HAP-1 (cell line): ENCODE measurements at regions not wholly inside any gene's neighbourhood (a gene's known extent, or its start where the extent isn't known, plus 50 kb on each side); places are given as distances from the start of the nearest gene placed in this dataset.

ENCODE experiments used
- DNase-seq, 2 experiments: peaks; one replicate each; pipeline ENCODE4 v3.0.0-alpha.2; 2016 to 2020; ENCODE audit warnings: low spot score in 2 of 2
- H3K27me3 ChIP-seq: fragments of 250-450 bp; sonication (Bioruptor Pico); 2 replicates; pipeline ENCODE4 v1.5.1; 2020; ENCODE audit warnings: low read depth, mild to moderate bottlenecking, moderate library complexity
- H3K36me3 ChIP-seq: fragments of 250-450 bp; sonication (Bioruptor Pico); replicated peaks from 2 replicates; pipeline ENCODE4 v1.5.1; 2020; ENCODE audit warnings: mild to moderate bottlenecking
- H3K4me1 ChIP-seq: fragments of 250-450 bp; sonication (Bioruptor Pico); 2 replicates; pipeline ENCODE4 v1.5.1; 2020; ENCODE audit warnings: mild to moderate bottlenecking
- H3K4me3 ChIP-seq: fragments of 250-450 bp; sonication (Bioruptor Pico); 2 replicates; pipeline ENCODE4 v1.5.1; 2020; ENCODE audit warnings: mild to moderate bottlenecking, moderate library complexity
- H3K9me3 ChIP-seq: fragments of 250-450 bp; sonication (Bioruptor Pico); 2 replicates; pipeline ENCODE4 v1.5.1; 2020; ENCODE audit warnings: mild to moderate bottlenecking, moderate library complexity
- in situ Hi-C: fragments of 300-500 bp; cut with MboI; formaldehyde crosslinking; loops from 3 replicates; pipeline ENCODE4 v1.14.3; 2020; ENCODE audit warnings: low sequenced_read_pairs, inconsistent platforms, mixed read lengths

- Histone ChIP-seq H3K27me3 (peaks cover 3% of the 10 kb centered on the region; the same call in 1 of the 2 replicates), H3K4me3 (no peak overlapping the region), H3K4me1 (peaks cover 4% of the 10 kb centered on the region; the same call in 1 of the 2 replicates), H3K9me3 (no peaks in the 10 kb centered on the region), H3K36me3 (no peaks in the 10 kb centered on the region)
- in situ Hi-C loops = no loop called here
- DNase-seq = no peak
Observed at GRCh38 chr16:79482011-79482410, 118.5 kb downstream of the MAF start.

DNA sequence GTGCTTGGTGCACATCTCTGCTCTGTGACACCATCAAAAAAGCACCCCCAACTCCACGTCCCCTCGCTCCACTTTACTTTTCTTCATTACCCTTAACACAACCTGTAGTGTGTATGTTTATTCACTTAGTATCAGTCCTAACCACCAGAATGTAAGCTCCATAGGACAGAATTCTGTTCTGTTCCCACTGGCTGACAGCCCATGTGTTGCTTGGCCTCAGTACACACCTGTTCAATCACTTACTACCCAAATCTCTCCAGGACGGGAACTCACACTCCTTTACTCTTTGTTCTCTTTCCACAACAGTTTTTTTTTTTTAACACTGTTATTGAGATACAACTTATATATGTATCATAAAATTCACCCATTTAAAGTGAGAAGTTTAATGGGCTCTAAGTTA lies 119.6 kb downstream of the MAF start:
- no peaks in the 10 kb centered on the region for H3K27me3 ChIP-seq
- no peak for DNase-seq
- H3K4me3 ChIP-seq = no peak overlapping the region
- no peaks in the 10 kb centered on the region for H3K9me3 ChIP-seq
- no peaks in the 10 kb centered on the region for H3K36me3 ChIP-seq
- no peaks in the 10 kb centered on the region for H3K4me1 ChIP-seq
- in situ Hi-C loops = no loop called here

DNA sequence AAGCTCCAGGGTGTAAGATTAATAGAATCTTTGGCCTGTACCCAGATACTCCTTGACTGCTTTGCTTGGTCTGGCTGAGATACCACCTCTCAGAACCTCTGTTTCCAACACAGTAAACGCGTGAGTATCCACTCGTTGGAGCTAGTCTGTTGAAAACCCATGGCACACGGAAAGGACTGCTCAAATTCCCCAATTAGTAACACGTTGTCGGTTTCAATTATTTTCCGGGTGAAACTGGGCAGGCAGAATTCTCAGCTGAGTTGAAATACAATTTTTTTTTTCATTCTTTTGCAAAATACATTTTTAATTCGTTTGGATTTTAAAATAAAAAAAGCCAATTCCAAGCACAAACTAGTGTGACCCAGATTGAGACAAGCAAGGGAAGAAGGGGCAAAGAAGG lies 120.5 kb downstream of the MAF start:
- Histone ChIP-seq H3K4me3 (no peak overlapping the region), H3K4me1 (no peaks in the 10 kb centered on the region), H3K9me3 (no peaks in the 10 kb centered on the region), H3K27me3 (no peaks in the 10 kb centered on the region), H3K36me3 (no peaks in the 10 kb centered on the region)
- in situ Hi-C loops = no loop called here
- no peak for DNase-seq

DNA sequence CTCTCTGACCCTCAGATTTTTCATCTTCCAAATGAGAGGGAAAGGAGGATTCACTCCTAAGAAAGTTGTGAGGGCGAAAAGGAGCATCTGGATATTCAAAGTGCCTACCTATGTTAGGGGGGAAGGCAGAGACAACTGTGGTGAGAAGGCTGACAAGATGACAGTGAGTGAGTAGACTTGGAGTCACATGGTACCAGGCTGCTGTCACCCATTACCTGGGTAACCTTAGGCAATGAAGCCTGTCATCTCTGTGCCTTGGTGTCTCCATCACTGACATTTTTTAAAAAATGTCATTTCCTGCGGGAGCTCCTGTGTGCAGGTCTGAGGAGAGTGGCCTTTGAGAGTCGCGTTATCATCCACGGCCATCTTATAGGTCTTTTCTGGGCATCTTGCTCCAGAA lies 124.0 kb downstream of the MAF start:
- DNase-seq = no peak
- in situ Hi-C loops = no loop called here
- H3K36me3 ChIP-seq = no peaks in the 10 kb centered on the region
- no peak overlapping the region for H3K4me3 ChIP-seq
- no peaks in the 10 kb centered on the region for H3K9me3 ChIP-seq
- H3K4me1 ChIP-seq = no peaks in the 10 kb centered on the region
- H3K27me3 ChIP-seq = no peaks in the 10 kb centered on the region

GRCh38 chr16:79475841-79476240 lies 124.7 kb downstream of the MAF start:
- DNase-seq = no peak
- H3K9me3 ChIP-seq = no peaks in the 10 kb centered on the region
- H3K4me3 ChIP-seq = no peak overlapping the region
- no peaks in the 10 kb centered on the region for H3K4me1 ChIP-seq
- no peaks in the 10 kb centered on the region for H3K27me3 ChIP-seq
- no peaks in the 10 kb centered on the region for H3K36me3 ChIP-seq
- in situ Hi-C loops = no loop called here

DNA sequence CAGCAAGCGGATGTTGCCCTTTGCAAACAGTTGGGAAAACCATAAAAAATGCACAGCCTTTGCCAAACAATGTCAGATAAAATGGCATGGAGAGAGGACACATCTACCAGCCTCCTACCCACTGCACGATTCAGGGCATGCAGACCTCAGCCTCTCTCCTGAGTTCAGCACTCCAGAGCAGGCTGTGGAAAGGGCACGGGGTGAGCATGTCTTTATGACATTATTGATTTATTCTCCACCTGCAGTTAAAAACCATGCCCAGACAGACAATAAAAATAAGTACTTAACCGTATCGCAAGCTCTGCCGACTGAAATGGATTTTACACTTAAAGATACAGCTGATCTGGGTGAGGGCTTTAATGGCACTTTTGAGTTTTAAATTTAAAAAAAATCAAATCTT lies 127.1 kb downstream of the MAF start:
- no peak overlapping the region for H3K4me3 ChIP-seq
- in situ Hi-C loops = no loop called here
- H3K4me1 ChIP-seq = no peaks in the 10 kb centered on the region
- no peak for DNase-seq
- no peaks in the 10 kb centered on the region for H3K9me3 ChIP-seq
- H3K36me3 ChIP-seq = no peaks in the 10 kb centered on the region
- H3K27me3 ChIP-seq = no peaks in the 10 kb centered on the region

GRCh38 chr16:79472426-79472825 lies 128.1 kb downstream of the MAF start:
- DNase-seq = no peak
- H3K9me3 ChIP-seq = no peaks in the 10 kb centered on the region
- H3K4me1 ChIP-seq = no peaks in the 10 kb centered on the region
- in situ Hi-C loops = no loop called here
- no peak overlapping the region for H3K4me3 ChIP-seq
- no peaks in the 10 kb centered on the region for H3K36me3 ChIP-seq
- no peaks in the 10 kb centered on the region for H3K27me3 ChIP-seq

GRCh38 chr16:79469999-79470398 lies 130.5 kb downstream of the MAF start:
- Histone ChIP-seq H3K36me3 (no peaks in the 10 kb centered on the region), H3K9me3 (no peaks in the 10 kb centered on the region), H3K27me3 (no peaks in the 10 kb centered on the region), H3K4me3 (no peak overlapping the region), H3K4me1 (no peaks in the 10 kb centered on the region)
- in situ Hi-C loops = no loop called here
- DNase-seq = no peak

GRCh38 chr16:79468631-79469030 lies 131.9 kb downstream of the MAF start:
- Histone ChIP-seq H3K9me3 (no peaks in the 10 kb centered on the region), H3K4me1 (no peaks in the 10 kb centered on the region), H3K4me3 (no peak overlapping the region), H3K27me3 (no peaks in the 10 kb centered on the region), H3K36me3 (no peaks in the 10 kb centered on the region)
- no peak for DNase-seq
- in situ Hi-C loops = no loop called here

- no peaks in the 10 kb centered on the region for H3K36me3 ChIP-seq
- H3K4me1 ChIP-seq = no peaks in the 10 kb centered on the region
- no peak for DNase-seq
- H3K9me3 ChIP-seq = no peaks in the 10 kb centered on the region
- in situ Hi-C loops = no loop called here
- H3K4me3 ChIP-seq = no peak overlapping the region
- no peaks in the 10 kb centered on the region for H3K27me3 ChIP-seq
Observed at GRCh38 chr16:79468121-79468552, 132.4 kb downstream of the MAF start.

DNA sequence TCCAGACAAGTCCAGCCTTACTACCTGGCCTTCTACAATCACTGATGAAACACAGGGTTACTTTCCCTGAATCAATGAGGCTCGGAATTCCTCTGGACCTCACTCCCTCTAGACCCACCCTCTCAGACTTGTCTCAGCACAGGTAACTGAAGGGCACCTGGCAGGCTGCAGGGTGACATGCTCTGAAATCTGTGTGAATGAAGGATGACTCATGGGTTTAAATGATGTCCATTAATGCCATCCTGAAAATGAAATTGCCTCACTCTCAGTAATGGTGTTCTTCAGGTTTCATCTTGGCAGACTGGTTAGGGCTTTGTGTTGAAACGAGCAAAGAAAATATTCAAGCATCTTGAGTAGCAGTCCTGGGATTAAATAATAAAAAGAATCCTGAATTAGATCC lies 134.4 kb downstream of the MAF start:
- Histone ChIP-seq H3K4me1 (no peaks in the 10 kb centered on the region), H3K9me3 (no peaks in the 10 kb centered on the region), H3K27me3 (no peaks in the 10 kb centered on the region), H3K4me3 (no peak overlapping the region), H3K36me3 (no peaks in the 10 kb centered on the region)
- no peak for DNase-seq
- in situ Hi-C loops = no loop called here

DNA sequence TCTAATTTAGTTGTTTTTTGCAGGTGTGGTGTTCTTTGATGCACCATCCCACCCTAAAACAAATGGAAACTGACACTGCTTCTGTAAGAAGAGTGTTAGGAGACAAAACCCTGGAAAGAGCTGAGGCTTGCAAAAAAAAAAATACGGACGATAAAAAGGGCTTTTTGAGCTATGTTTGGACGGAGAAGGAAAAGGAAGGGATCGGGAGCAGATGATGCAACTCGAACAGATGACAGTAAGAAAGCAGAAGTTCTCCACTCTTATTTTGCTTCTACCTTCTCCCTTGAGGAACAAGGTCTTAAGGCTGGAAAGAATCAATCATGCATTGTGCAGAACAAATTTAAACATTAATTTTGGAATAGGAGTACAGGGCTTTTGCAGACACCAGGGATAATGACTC lies 136.7 kb downstream of the MAF start:
- in situ Hi-C loops = no loop called here
- no peaks in the 10 kb centered on the region for H3K36me3 ChIP-seq
- H3K4me3 ChIP-seq = no peak overlapping the region
- no peak for DNase-seq
- H3K4me1 ChIP-seq = no peaks in the 10 kb centered on the region
- H3K9me3 ChIP-seq = no peaks in the 10 kb centered on the region
- H3K27me3 ChIP-seq = no peaks in the 10 kb centered on the region

DNA sequence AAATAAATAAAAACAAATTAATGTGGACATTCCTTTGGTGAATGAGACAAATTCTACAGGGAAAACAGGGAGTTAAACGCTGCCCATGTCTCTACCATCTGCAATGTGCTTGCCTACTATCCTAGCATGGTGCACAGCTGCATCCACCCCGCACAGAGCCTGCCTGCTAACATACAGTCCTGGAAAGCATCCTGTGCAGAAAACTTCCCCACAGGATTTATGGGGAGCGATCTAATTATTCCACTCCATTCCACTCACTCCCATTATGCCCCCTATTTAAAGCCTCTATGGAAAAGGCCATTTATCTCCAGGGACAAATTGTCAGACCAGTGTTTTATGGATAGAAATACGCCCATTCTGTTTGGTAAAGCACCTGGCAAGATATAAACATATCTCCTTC lies 144.5 kb downstream of the MAF start:
- DNase-seq = no peak
- H3K36me3 ChIP-seq = no peaks in the 10 kb centered on the region
- in situ Hi-C loops = no loop called here
- H3K4me3 ChIP-seq = no peak overlapping the region
- H3K27me3 ChIP-seq = no peaks in the 10 kb centered on the region
- no peaks in the 10 kb centered on the region for H3K9me3 ChIP-seq
- no peaks in the 10 kb centered on the region for H3K4me1 ChIP-seq

- Histone ChIP-seq H3K4me1 (no peaks in the 10 kb centered on the region), H3K4me3 (no peak overlapping the region), H3K27me3 (no peaks in the 10 kb centered on the region), H3K9me3 (no peaks in the 10 kb centered on the region), H3K36me3 (no peaks in the 10 kb centered on the region)
- in situ Hi-C loops = no loop called here
- no peak for DNase-seq
Observed at GRCh38 chr16:79452671-79453070, 147.9 kb downstream of the MAF start.

DNA sequence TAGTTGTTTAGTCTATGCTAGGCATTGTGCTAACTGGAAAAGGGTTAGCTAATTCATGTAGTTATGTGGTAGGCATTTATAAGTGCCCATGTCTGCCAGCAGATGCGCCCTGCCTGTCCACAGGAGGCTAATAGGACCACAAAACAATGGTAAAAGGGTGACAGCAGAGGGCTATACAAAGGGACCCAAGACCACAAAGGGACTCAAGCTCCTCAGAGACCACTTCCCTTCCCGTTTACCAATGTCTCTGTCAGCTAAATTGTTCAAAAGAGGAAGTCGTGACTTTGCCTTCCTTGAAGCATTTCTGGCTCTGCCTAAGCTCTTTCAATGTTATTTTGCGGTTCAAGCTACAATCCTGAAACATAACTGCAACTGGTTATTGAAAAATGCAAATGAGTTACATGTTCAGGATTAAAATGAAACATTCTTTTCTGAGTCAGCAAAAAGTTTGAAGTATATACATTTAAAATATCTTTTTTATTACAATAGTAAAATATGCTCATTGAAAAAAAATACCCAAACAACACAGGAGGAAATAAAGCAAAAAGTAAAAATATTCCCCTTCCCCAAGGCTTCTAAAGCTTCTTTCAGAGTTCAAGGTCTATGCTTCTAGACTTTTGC lies 149.2 kb downstream of the MAF start:
- H3K9me3 ChIP-seq = no peaks in the 10 kb centered on the region
- no peak overlapping the region for H3K4me3 ChIP-seq
- H3K27me3 ChIP-seq = no peaks in the 10 kb centered on the region
- no peaks in the 10 kb centered on the region for H3K4me1 ChIP-seq
- DNase-seq = no peak
- in situ Hi-C loops = no loop called here
- no peaks in the 10 kb centered on the region for H3K36me3 ChIP-seq
